CD14-positive monocyte (primary cell): ENCODE measurements at regions not wholly inside any gene's neighbourhood (a gene's known extent, or its start where the extent isn't known, plus 50 kb on each side); places are given as distances from the start of the nearest gene placed in this dataset.

Experiments used
- DNase-seq, 3 donors: peaks; one replicate each; pipeline ENCODE4 v3.0.0-alpha.2; 2011 to 2022
- H2AFZ ChIP-seq: 2 replicates; pipeline ENCODE4 v1.6.0; 2012; ENCODE audit warnings: mild to moderate bottlenecking, low read depth, low read length, inconsistent platforms; ENCODE audit not compliant: insufficient read depth, poor library complexity, severe bottlenecking
- H3K27ac ChIP-seq, 2 donors: 1 replicate in 1 of 2; 2 replicates in 1 of 2; pipeline ENCODE4 v1.5.1; 2012 to 2013; ENCODE audit warnings: low read length in 2 of 2, control low read depth in 1 of 2, inconsistent platforms in 1 of 2, low read depth in 1 of 2, mild to moderate bottlenecking in 1 of 2
- H3K27me3 ChIP-seq, 2 donors: one replicate each; pipeline versions ENCODE4 v1.6.0 to v1.6.1; 2011 to 2013; ENCODE audit warnings: low read length in 2 of 2; ENCODE audit not compliant: control insufficient read depth in 2 of 2, insufficient read depth in 2 of 2
- H3K36me3 ChIP-seq, 2 donors: replicated peaks in 1 of 2; 1 replicate in 1 of 2; 2 replicates in 1 of 2; pipeline versions ENCODE4 v1.5.1 to v1.6.1; 2012 to 2013; ENCODE audit warnings: low read length in 2 of 2, control low read depth in 1 of 2, inconsistent platforms in 1 of 2, mild to moderate bottlenecking in 1 of 2; ENCODE audit not compliant: insufficient read depth in 2 of 2, control insufficient read depth in 1 of 2
- H3K4me1 ChIP-seq, 2 donors: 1 replicate in 1 of 2; 2 replicates in 1 of 2; pipeline versions ENCODE4 v1.5.1 to v1.6.1; 2012 to 2013; ENCODE audit warnings: low read length in 2 of 2, control low read depth in 1 of 2, inconsistent platforms in 1 of 2, mild to moderate bottlenecking in 1 of 2, moderate library complexity in 1 of 2; ENCODE audit not compliant: insufficient read depth in 2 of 2, control insufficient read depth in 1 of 2
- H3K4me2 ChIP-seq: replicated peaks from 2 replicates; pipeline ENCODE3; 2012; ENCODE audit warnings: low read length, moderate library complexity, mild to moderate bottlenecking; ENCODE audit not compliant: poor library complexity, severe bottlenecking; ENCODE audit errors: extremely low read depth
- H3K4me3 ChIP-seq, 3 experiments: fragments of 200-600 bp in 1 of 3; sonication (generic) in 1 of 3; replicated peaks in 1 of 3; 1 replicate in 2 of 3; 2 replicates in 1 of 3; pipeline ENCODE4 v1.5.1; 2011 to 2013; ENCODE audit warnings: low read length in 3 of 3, mild to moderate bottlenecking in 3 of 3, control low read depth in 2 of 3, low read depth in 2 of 3, inconsistent platforms in 1 of 3, moderate library complexity in 1 of 3
- H3K79me2 ChIP-seq: 2 replicates; pipeline ENCODE4 v1.6.0; 2012; ENCODE audit warnings: mild to moderate bottlenecking, control low read depth, inconsistent platforms, low read length, moderate library complexity; ENCODE audit not compliant: insufficient read depth
- H3K9ac ChIP-seq: 2 replicates; pipeline ENCODE4 v1.6.0; 2017; ENCODE audit warnings: low read length, mild to moderate bottlenecking; ENCODE audit not compliant: insufficient read depth, poor library complexity, severe bottlenecking
- H3K9me3 ChIP-seq, 2 donors: replicated peaks in 1 of 2; 1 replicate in 1 of 2; 2 replicates in 1 of 2; pipeline versions ENCODE4 v1.5.1 to v1.6.1; 2012 to 2013; ENCODE audit warnings: low read length in 2 of 2, control low read depth in 1 of 2; ENCODE audit not compliant: control insufficient read depth in 1 of 2, insufficient read depth in 1 of 2
- H4K20me1 ChIP-seq: 2 replicates; pipeline ENCODE4 v1.6.0; 2012; ENCODE audit warnings: mild to moderate bottlenecking, low read length, control low read depth, moderate library complexity; ENCODE audit not compliant: insufficient read depth
- H3K27ac Mint-ChIP-seq, 7 donors: one replicate each; pipeline ENCODE4 v1.8.0; 2020; ENCODE audit warnings: mild to moderate bottlenecking in 7 of 7, mixed read lengths in 7 of 7, moderate library complexity in 6 of 7, inconsistent platforms in 2 of 7
- H3K27me3 Mint-ChIP-seq, 3 donors: one replicate each; pipeline ENCODE4 v1.8.0; 2021 to 2022; ENCODE audit warnings: low read depth in 3 of 3, mild to moderate bottlenecking in 3 of 3, mixed read lengths in 3 of 3, moderate library complexity in 3 of 3, inconsistent platforms in 1 of 3
- H3K36me3 Mint-ChIP-seq, 2 donors: one replicate each; pipeline ENCODE4 v1.8.0; 2020; ENCODE audit warnings: mixed read lengths in 2 of 2, inconsistent platforms in 1 of 2, mild to moderate bottlenecking in 1 of 2
- H3K4me1 Mint-ChIP-seq: one replicate; pipeline ENCODE4 v1.8.0; 2020; ENCODE audit warnings: mild to moderate bottlenecking, mixed read lengths
- H3K4me3 Mint-ChIP-seq, 2 donors: one replicate each; pipeline ENCODE4 v1.8.0; 2020; ENCODE audit warnings: mild to moderate bottlenecking in 2 of 2, mixed read lengths in 2 of 2, moderate library complexity in 1 of 2
- H3K9me3 Mint-ChIP-seq, 7 donors: one replicate each; pipeline ENCODE4 v1.8.0; 2020 to 2022; ENCODE audit warnings: mixed read lengths in 7 of 7, mild to moderate bottlenecking in 6 of 7, moderate library complexity in 6 of 7, inconsistent platforms in 2 of 7
- CTCF ChIP-seq: fragments of 200-600 bp; IDR thresholded peaks from one replicate; pipeline ENCODE4 v1.8.0; 2022; ENCODE audit warnings: antibody characterized with exemption, mild to moderate bottlenecking
- intact Hi-C, 2 donors: fragments of 100-400 bp; cut with micrococcal nuclease; formaldehyde crosslinking; loops; one replicate each; pipeline versions ENCODE4 v1.15.0 to v1.15.1; 2023

DNA sequence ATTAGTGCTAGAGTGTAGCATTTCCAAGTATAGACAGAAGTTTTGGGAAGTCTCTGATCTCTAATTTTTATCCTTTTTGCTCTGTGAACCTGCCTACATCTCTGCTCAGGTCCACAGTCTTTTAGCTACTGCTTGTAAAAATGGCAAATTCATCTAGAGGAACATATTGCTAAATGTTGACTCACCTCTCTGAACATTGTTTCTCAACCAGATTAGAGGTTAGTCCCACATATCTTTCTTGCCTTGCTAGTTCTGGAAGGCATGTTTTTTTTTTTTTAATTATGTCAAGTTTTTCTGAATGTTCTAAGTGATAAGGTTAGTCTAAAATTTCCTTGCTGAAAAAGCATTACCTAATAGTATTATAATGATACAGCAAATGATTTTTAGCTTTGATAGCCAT lies 2889.6 kb upstream of the PCDH20 start:
- Mint-ChIP-seq H3K36me3 (no peaks in the 10 kb centered on the region), H3K4me1 (no peaks in the 10 kb centered on the region), H3K27me3 (no peaks in the 10 kb centered on the region), H3K4me3 (no peak overlapping the region), H3K9me3 (peaks cover 0 to 7% (median 3%) of the 10 kb centered on the region in 7 donors), H3K27ac (no peak overlapping the region)
- no peaks in the 10 kb centered on the region for H3K36me3 ChIP-seq
- H3K27ac ChIP-seq, result no peak overlapping the region
- H3K4me3 ChIP-seq, result no peak overlapping the region
- H3K4me1 ChIP-seq, result no peaks in the 10 kb centered on the region
- intact Hi-C loops, result no loop called here
- H3K9ac ChIP-seq, result no peak overlapping the region
- H3K9me3 ChIP-seq, result no peaks in the 10 kb centered on the region
- no peak for TF ChIP-seq CTCF
- DNase-seq, result no peak
- no peaks in the 10 kb centered on the region for H3K79me2 ChIP-seq
- no peaks in the 10 kb centered on the region for H4K20me1 ChIP-seq
- no peak overlapping the region for H2AFZ ChIP-seq
- H3K4me2 ChIP-seq, result no peak overlapping the region
- H3K27me3 ChIP-seq, result no peaks in the 10 kb centered on the region

DNA sequence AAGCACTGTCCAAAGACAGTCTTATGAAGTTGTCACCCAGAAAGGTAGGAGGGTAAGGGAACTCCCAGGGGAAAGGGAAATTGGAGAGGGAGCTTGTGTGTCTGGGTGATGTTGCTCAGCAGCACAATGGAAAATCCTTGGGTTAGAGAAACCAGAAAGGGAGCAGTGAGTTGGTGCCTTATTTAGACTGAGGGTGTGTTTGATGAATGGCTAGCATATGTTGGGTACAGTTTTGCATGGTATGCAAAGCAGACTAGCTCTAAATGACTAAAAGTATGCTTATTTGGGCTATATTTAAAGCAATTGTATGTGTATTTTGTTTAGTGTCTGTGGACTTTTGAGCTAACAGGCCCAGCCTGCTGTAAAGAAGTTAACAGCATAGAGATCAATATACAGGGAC lies 2884.6 kb upstream of the PCDH20 start:
- H3K4me1 Mint-ChIP-seq, result no peaks in the 10 kb centered on the region
- Histone ChIP-seq H3K9ac (no peak overlapping the region), H4K20me1 (no peaks in the 10 kb centered on the region), H3K4me3 (no peak overlapping the region), H3K4me2 (no peak overlapping the region), H3K27ac (no peak overlapping the region), H2AFZ (no peak overlapping the region), H3K36me3 (no peaks in the 10 kb centered on the region), H3K4me1 (no peaks in the 10 kb centered on the region), H3K79me2 (no peaks in the 10 kb centered on the region), H3K27me3 (no peaks in the 10 kb centered on the region), H3K9me3 (peaks cover 0 to 4% of the 10 kb centered on the region in 2 donors)
- peaks cover 0 to 9% (median 4%) of the 10 kb centered on the region in 7 donors for H3K9me3 Mint-ChIP-seq
- no peaks in the 10 kb centered on the region for H3K27me3 Mint-ChIP-seq
- H3K27ac Mint-ChIP-seq, result no peak overlapping the region
- TF ChIP-seq CTCF, result no peak
- H3K36me3 Mint-ChIP-seq, result no peaks in the 10 kb centered on the region
- intact Hi-C loops, result no loop called here
- no peak overlapping the region for H3K4me3 Mint-ChIP-seq
- DNase-seq, result no peak
